GM19395 (cell line): ENCODE measurements at regions not wholly inside any gene's neighbourhood (a gene's known extent, or its start where the extent isn't known, plus 50 kb on each side); places are given as distances from the start of the nearest gene placed in this dataset.

Experiments used
- ATAC-seq: cut with Tn5 transposase; IDR thresholded peaks from one replicate; pipeline ENCODE4 v1.9.1; 2021; ENCODE audit warnings: mild to moderate bottlenecking, moderate library complexity; ENCODE audit not compliant: unreplicated experiment

DNA sequence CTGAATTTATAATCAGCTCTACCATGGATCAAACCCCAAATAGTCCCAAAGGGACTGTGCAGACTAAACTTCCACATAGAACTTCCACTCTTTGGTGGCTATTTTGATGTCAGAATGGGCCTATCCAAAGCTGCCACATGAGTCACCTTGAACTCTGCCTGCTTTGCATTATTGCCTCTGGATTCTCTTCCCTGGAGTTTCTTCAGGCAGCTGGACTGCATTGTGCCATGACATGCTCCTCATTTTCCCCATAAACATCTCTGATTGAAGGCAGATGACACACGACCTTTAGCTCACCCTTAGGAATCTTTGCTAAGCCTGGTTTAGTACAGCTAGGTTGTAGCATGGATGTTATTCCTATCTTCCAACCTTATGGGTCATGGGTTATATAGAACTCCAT lies 251.7 kb downstream of the FZD1 start:
- ATAC-seq, result no peak

DNA sequence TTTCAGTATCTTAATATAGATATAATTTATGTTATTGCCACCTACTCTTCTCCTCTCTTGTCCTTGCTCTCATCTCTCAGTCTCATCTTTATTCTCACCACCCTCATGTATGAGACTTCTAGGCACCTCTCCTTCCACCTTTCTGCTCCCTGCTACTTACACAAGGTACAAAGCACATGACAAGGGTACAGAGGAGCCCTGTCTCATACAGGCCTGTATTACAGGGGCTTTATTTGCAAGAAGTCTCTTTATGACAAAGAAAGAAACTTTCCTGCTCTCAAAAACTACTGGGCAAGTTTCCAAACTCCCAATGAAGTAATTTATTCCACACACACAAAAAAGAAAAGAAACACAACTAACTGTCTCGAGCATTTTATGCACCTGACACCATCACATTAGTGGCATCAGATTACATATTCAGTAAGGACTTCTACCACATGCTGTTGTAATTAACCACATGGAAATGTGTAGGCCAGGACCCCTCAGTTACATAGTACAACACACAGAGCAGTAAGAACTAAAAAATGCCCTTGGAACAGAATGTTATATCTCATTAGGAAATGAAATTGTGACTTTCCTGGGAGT lies 253.1 kb downstream of the FZD1 start:
- no peak for ATAC-seq

DNA sequence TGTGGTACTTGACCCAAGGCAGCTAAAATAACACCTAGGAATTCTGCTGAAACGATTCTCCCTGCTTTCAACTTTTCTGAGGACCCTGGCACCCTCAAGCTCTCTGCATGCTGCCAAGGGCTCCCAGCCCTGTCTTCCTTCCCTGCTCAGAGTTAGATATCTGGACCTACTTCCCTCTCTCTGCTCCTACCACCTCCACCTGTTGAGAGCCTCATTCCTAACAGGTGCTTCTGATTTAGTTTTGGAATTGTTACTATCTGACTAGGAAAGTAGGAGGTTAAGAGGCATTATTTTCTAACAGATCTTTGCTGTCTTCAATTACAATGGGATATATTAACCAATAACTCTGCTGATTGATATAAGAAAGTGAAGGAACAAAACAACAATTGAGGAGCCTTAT lies 253.8 kb downstream of the FZD1 start:
- no peak for ATAC-seq

DNA sequence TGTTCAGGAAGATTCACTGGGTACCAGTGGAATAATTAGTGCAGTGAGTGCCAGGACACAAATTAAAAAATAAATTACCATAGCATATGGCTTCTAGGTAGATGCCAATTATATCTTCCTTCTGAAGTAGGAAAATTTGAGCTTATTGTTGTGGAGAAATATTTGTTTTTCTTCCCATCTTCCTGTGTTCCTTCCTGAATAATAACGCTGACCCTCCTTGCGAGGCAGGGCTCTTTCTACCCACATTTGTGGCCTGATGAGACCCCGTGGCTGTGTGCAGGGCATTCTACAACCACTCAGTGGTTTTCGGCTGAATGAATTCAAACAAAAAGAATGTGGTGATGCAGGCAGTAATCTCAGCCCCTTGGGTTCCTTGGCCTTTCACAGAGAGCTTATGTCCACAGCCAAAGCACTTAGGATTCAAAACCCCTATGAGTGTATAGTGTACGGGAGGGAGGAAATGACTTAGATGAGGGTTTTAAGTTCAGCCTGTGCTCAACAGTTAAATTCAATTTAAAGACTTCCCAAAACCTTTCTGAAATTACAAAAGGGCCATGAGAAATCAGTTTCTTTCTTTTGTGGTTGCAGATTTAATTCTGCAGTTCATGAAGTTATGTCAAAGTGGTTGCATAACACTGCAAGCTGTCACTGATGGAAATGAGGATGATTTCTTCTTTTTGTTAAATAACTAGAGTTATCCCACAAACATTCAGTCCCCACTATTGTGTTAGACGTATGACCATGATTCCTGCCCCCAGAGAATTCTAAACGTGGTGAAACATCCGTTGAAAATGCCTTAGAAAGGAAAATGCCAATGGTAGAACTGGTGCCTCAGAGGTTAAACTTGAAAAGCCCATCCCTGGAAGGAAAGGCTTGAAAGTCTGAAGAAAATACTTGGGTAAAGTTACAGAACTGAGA lies 255.3 kb downstream of the FZD1 start:
- no peak for ATAC-seq

DNA sequence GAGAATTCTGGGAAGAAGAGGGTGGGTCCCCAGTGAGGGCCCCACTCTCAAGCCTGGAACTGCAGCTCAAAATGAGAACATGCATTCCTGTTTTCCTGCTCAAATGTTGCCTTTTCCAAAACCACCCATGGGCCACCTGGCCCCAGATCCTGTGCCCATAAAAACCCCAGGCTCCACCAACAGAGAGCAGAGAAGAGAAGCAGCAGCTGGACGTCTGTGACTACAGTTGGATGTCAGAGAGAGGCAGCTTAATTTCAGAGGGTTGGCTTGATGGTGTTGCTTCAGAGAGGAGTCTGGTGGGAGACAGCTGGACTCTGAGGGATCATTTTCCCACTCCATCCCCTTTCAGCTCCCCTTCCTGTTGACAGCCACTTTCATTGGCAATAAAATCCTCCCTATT lies 256.4 kb downstream of the FZD1 start:
- ATAC-seq, result no peak

DNA sequence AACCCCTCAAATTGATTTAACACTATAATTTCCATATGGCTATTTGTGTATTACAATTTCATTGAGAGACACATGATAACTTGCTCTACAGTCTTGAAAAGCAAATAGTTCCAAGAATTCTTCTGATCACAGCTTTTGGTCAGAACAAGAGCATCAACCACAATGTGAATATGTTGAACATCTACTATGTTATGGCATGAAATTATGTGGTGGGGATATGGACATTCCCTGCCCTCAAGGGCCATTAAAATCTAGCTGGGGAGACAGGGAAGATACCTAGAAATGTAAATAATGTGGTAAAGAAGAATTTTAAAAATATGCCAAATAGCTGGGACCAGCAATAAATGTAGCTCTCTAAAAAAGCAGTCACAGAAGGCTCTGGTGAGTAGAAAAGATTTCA lies 262.2 kb downstream of the FZD1 start:
- no peak for ATAC-seq

DNA sequence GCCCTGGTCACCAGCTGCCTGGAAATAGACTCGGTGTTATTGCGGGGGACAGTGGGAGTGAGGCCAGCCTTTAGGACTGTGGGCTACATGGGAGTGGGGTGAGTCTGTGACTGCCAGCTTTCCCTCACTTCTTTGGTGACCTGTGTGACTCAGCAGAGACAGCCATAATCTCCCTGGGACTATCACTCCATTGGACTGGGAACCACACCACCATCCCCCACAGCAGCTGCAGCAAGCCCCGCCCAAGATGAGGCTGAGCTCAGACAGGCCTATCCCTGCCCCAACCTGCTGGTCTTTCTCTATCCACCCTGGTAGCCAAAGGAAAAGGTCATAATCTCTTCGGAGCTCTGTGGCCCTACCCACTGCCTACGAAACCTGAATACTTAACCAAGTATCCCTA lies 263.2 kb downstream of the FZD1 start:
- ATAC-seq, result no peak

DNA sequence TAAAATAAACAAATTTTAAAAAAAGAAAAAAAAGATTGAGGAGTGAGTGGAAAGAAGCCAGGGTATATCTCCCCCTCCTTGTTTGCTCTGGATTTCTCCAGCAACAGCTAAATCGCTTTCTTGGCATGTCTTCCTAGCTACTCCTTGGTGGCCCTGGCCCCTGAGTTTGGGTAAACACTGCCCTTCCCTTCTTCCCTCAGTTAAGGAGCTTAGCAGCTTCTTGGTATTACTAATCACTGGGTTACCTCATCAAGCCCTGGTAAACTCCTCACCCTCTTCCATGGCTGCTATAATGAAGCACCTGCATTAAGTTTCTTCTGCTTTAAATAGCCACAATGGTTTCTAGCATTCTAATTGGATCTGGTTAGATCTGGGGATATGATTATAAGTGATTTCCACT lies 269.8 kb downstream of the FZD1 start:
- ATAC-seq, result no peak

DNA sequence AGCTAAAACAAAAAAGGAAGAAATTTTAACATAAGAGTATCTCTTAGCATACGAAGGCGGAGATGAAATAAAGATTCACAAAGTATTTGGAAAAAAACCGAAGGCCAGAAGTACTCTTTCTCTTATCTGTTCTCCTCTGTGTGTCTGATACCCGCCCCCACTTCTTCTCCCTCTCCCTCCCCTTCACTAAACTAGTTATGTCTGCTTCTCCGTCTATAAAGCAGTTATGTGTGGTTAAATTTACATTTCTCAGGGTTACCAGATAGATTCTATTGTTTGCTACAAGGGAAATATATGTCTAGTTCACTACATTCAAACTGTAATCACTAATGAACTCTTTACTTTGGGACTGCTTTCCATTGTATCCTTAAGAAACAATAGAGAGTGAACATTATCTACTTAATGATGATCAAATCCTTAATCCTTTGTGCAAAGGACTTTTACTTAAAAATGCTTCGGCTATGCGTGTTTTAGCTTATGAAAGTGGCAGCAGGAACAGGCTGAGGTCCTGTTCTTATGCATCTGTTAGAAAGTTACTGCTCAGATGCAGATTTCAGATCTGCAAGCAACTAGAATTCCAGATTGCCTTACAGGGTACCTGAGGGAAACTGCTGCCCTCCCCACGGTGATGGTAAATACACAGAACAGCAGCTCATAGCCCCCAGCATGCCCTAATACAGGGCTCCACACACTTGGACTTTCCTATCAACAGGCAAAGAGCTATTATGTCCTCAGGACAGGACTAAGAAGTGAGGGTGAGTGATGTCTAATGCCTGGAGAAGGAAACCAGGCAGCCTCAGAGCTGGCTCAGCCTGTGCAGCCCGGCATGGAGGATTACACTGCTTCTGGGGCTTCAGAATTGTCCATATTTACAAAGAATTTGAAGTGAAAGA lies 273.3 kb downstream of the FZD1 start:
- ATAC-seq, result no peak

DNA sequence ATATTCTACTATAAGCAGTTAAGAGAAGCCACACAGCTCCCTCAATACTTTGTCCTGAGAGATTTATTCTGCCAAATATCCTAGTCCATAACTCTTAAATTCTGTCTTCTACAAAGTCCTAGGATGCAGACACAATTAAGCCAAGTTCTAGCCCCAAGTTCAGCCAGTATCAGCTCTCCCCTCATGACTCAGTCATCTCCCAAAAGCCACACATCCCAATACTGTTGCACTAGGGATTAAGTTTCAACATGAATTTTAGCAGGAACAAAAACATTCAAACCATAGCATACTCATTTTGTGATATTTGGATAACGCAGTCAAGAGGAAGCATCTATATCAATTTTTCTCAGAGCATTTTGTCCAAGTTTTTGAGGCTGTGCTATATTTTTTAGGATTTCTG lies 277.4 kb downstream of the FZD1 start:
- no peak for ATAC-seq

DNA sequence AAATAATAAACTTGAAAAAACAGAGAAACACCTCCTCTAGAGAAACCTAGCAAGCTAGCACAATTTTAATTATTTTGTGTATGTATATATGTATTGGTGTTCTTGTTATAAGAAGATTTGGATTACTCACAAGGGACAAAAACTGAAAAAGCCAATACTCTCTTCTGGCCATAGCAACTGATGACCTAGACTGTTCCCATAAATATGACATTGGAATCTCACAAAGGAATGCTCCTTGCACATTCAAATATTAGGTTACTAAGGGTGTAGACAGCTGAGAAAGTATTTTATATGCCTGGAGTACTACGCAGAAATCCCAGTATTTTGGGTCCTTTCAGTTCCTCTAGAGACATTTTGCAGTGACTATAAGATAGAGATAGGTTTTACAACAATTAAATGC lies 279.4 kb downstream of the FZD1 start:
- ATAC-seq, result no peak

DNA sequence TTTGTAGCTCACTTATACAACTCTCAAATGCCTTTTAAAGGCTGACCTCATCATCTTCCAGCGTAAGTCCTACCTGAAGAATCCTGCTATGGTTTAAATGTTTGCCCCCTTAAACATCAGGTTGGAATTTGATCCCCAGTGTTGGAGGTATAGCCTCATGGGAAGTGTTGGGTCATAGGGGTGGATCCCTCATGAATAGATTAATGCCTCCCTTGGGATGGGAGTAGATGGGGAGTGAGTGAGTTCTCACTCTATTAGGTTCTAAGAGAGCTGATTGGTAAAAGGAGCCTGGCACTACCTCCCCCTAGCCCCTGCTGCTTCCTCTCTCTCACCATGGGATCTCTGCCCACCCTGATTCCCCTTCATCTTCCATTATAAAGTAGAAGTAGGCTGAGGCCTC lies 285.6 kb downstream of the FZD1 start:
- ATAC-seq, result no peak

DNA sequence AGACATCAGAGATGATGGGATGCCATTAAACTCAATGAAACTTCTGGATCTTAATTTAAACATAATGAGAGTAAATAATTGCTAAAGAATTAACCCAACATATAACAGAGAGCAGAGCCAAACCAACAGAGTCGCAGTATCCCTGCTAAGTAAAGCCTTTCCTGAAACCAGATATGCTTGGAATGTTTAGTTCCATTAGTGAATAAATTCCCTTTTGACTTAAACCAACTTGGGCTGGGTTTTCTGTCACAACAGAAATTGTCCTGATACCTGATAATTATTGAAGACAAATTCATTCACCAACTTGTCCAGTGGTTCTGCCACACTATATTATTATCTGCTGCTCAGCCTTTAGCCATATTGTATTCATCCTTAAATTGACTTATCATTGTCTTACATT lies 286.7 kb downstream of the FZD1 start:
- ATAC-seq, result no peak

DNA sequence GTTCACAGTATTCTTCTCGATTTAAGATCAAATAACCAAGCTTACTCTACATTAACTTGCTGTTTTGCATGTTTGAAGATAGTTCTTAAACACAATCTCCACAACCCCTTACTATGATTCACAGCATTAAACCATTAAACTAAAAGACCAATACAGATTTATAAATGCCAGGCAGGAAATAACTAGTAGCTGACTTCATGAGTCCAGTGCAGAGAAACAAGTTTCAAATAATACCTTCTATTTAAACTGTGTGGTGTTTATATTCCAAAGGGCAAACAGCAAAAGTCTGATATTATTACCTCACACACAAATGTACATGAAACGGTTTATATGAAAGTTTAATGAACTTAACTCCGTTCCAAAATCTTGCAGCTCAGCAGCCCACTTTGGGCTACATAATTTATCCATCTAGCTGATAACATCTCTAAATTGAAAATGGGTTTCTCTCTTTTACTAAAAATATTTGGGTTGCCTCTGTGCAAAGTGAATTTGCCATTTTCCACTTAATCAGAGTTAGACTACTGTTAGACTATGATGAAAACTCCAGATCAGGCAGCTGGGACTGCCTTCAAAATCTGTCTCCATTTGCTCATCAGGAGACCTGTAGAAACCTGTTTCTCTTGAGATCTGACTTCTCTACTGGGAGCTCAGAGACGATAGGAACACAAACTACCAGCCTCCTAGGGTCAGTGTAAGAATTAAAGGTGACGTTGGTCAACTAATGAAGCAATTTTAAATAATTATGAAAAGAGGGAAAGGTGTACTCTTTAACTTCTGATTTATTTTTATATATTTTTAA lies 287.3 kb downstream of the FZD1 start:
- no peak for ATAC-seq

DNA sequence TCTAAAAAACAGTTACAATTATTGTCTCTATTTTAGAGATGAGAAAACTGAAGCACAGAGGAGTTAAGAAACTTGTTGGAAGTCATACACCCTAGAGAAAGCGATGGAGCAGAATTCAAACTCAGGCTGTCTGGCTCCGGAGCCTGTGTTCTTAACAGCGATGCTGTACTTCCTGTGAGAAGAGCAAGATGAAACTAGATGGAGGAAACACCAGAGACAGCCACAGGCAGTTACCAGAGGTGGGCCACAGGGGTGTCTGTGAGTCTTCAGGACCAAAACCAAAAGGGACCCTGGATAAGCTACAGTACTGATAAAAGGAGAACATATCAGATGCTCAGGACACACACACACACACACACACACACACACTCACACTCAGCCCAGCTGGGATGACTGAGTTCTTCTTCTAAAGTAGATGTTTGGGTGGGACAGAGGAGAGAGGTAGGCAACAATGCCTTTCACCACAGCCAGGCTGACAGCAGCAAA lies 289.2 kb downstream of the FZD1 start:
- no peak for ATAC-seq

DNA sequence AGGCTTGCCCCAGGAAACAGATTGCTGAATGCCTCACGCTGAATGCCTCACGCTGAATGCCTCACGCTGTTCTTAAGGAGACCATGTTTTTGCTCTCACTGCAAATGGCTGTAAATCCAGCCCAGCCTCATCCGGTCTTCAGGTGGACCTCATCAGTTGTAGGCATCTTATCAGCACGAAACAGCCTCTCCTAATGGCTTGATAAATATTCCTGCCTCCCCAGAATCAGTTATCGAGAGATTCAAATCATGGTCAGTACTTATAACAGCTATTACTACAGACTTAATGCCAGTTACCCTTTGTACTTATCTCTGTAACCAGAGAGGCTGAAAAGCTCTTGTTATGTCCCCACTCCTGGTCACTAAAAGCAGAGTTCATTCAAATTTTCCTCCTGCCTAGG lies 290.6 kb downstream of the FZD1 start:
- no peak for ATAC-seq

DNA sequence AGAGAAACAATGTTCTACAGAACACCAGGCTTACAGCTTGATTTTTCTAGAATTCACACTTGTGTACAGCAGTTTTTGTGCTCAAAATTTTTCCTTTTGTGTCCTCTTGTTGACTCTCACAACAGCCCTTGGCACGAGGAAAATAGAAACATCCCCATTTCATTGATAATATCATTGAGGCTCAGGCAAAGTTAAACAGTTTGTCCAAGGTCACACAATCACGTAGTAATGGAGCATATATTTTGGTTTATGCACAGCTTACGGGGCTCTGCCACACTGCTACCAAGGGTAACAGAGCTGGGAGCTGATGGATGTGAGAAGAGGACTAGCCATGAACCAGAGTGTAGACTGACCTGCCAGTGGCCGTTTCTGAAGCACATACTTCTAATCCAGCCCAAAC lies 292.0 kb downstream of the FZD1 start:
- no peak for ATAC-seq

DNA sequence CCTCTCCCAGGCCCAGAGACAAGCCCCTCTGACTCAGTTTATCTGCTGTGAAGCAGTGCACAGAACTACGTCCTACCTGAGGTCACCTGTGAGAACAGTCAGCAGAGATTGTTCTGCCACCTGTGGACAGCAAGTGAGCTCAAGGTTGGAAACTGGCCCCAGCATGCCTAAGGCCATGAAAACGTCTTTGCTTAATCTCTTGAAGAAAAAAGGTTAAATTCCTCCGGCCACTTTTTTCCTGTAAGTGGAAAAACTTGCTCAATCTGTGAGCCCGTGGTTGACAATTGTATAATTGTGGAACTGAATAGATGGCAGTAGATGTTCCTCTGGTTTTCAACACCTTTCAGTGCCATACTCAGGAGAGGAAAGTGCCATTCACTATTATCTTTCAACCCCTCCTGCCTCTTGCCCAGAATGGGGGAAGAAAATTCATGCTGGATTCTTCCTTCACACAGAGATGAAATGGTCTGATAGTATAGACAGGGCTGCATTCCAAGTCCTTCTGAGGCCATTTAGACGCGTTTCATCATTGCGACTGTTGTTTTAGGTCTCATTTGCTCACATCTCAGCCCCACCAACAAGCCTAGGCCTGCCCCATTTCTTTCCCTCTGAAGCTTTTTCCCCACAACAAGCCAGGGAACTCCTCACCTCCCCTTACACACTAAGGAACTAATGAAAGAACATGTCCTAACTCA lies 292.9 kb downstream of the FZD1 start:
- ATAC-seq, result no peak

DNA sequence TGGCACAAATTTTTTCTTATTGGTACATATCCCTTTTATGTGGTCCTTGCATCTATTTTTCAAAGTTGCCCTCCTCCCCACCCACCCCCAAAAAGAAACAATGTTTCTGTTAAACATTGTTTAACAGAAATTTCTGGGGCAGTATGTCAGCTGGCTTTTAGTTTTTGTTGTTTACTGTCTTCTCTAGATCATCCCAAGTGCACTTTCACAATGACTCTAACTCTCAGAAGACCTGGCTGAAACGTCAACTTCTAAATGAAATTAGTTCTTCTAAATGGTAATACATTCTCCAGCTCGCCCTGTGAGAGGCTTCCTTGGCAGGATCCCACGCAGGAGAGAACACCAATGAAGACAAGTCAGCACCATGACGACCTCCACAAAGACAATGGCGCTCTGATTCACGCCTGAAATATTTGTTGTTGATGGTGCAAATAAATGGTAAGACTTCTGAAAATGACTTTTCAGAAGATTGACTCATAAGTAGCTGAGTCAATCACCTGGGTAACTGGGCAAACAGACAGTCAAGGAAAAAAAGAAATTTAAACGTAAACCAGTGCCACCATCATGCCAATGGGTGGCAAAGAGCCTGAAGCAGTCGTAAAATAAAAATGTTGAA lies 293.7 kb downstream of the FZD1 start:
- peak; percentile 95 for ATAC-seq

DNA sequence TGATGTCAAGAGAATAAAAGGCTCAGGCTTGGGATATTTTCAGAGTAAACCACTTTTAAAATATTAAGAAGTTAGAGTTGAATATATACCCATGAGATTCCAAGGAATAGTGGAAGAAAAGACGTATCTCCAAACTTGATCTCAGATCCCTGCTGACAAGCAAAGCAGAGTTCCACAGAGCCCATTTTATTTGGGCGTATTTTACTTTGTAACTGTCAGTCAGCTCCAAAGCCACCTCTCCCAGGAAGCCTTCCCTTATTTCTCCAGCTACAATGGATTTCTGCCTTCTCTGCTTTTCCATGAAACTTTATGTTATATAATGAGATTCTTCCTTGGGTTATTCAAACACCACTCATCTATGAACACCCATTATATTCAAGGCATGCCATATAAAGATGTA lies 295.7 kb downstream of the FZD1 start:
- no peak for ATAC-seq
